Esophagus squamous epithelium (tissue), 4 donors: ENCODE measurements at regions not wholly inside any gene's neighbourhood (a gene's known extent, or its start where the extent isn't known, plus 50 kb on each side); places are given as distances from the start of the nearest gene placed in this dataset.

ENCODE experiments used
- CTCF ChIP-seq, 6 experiments: fragments of 450-650 bp in 4 of 6; fragments of 200-600 bp in 2 of 6; sonication (generic) in 2 of 6; IDR thresholded peaks; one replicate each; pipeline ENCODE4 v1.5.1; 2016 to 2019; ENCODE audit warnings: antibody characterized with exemption in 6 of 6, mild to moderate bottlenecking in 4 of 6, moderate library complexity in 4 of 6
- POLR2A ChIP-seq, 4 donors: fragments of 450-650 bp; IDR thresholded peaks; one replicate each; pipeline ENCODE4 v1.6.1; 2017; ENCODE audit warnings: antibody characterized with exemption in 4 of 4, mild to moderate bottlenecking in 4 of 4, moderate library complexity in 3 of 4

GRCh38 chr16:80167657-80168390, 373.0 kb upstream of the DYNLRB2 start:
- TF ChIP-seq CTCF (IDR thresholded peaks at IDR 0.05) (no peak), POLR2A (IDR thresholded peaks at IDR 0.05) (no peak)
